ENCODE measurements at regions not wholly inside any gene's neighbourhood (a gene's known extent, or its start where the extent isn't known, plus 50 kb on each side); places are given as distances from the start of the nearest gene placed in this dataset.

DNA sequence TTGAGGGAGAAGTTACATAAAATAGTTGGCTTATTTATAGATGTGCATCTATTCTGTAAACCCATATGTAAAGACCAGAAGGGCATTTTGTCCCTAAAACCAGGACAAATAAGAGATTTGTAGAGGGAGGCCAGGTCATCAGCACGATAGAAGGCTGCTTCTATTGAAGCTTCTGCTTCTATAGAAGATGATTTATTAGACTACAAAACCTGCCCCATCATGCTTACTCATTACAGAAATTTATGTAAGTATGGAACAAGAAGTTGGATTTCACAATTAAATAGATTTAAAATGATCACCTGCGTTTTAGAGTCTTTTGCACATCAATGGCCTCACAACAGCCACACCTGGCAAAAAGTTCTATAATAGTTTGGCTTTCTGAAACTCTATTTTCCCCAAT, 183.5 kb downstream of the DUSP10 start:
- no peaks in the 10 kb centered on the region for H3K36me3 ChIP-seq (ENCODE audit: low read depth, low read length)
- H3K9me2 ChIP-seq (replicated peaks; ENCODE audit: low read length) = no peaks in the 10 kb centered on the region
- H3K27ac ChIP-seq (ENCODE audit: low read length) = no peak overlapping the region
- H3F3A ChIP-seq (ENCODE audit: low read length, unreplicated experiment) = no peaks in the 10 kb centered on the region
- DNase-seq = no peak
- CTCF ChIA-PET = no interaction called here
- TF ChIP-seq EZH2phosphoT487 (IDR thresholded peaks at IDR 0.05; ENCODE audit: borderline replicate concordance, low read length) = no peak
- TF ChIP-seq, protein P1, sequence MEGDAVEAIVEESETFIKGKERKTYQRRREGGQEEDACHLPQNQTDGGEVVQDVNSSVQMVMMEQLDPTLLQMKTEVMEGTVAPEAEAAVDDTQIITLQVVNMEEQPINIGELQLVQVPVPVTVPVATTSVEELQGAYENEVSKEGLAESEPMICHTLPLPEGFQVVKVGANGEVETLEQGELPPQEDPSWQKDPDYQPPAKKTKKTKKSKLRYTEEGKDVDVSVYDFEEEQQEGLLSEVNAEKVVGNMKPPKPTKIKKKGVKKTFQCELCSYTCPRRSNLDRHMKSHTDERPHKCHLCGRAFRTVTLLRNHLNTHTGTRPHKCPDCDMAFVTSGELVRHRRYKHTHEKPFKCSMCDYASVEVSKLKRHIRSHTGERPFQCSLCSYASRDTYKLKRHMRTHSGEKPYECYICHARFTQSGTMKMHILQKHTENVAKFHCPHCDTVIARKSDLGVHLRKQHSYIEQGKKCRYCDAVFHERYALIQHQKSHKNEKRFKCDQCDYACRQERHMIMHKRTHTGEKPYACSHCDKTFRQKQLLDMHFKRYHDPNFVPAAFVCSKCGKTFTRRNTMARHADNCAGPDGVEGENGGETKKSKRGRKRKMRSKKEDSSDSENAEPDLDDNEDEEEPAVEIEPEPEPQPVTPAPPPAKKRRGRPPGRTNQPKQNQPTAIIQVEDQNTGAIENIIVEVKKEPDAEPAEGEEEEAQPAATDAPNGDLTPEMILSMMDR (conservative IDR thresholded peaks at IDR 0.05; ENCODE audit: low read depth, low read length) = no peak
- TF ChIP-seq EZH2 (IDR thresholded peaks at IDR 0.05; ENCODE audit: low read length, unreplicated experiment) = no peak
- no peak overlapping the region for H3K9ac ChIP-seq (ENCODE audit: low read length)
- H3K9me3 ChIP-seq (ENCODE audit: low read length) = no peaks in the 10 kb centered on the region
- H2AFZ ChIP-seq (ENCODE audit: low read length) = no peak overlapping the region
- no peaks in the 10 kb centered on the region for H3K27me3 ChIP-seq (ENCODE audit: low read length)
- intact Hi-C loops (cut with micrococcal nuclease) = no loop called here
- BruUV-seq (replicated peaks) = no TSS peak
- no peak for ATAC-seq
- no peak overlapping the region for H3K4me3 ChIP-seq (ENCODE audit: low read length)
- POLR2A ChIA-PET (ENCODE audit: unreplicated experiment) = no interaction called here
- H3K4me2 ChIP-seq (ENCODE audit: low read length) = no peak overlapping the region
- H3K4me1 ChIP-seq (ENCODE audit: insufficient read depth, low read length) = peaks cover 8% of the 10 kb centered on the region
- H4K20me1 ChIP-seq (ENCODE audit: low read length) = no peaks in the 10 kb centered on the region
- no peaks in the 10 kb centered on the region for H3K79me2 ChIP-seq (ENCODE audit: low read length)

DNA sequence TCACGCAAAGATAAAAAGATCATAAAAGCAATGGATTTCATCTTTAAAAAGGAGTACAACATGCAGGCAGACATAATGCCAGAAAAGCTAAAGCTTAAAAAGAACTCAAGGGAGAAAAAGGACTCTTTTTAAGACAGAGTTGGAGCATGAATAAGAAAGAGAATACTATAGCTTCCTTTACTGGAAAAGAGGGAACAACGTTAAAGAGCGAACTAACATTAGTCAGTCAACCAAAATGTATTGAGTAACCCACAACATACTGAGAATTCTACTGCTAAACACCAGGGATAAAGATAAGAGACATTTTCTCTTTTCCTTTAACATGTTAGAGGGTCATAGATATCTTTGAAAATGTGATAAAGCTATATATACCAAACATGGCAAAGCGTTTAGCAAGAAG, 182.0 kb downstream of the DUSP10 start:
- CTCF ChIA-PET = no interaction called here

More for the DNA sequence above, 182.0 kb downstream of the DUSP10 start:
- Histone ChIP-seq H3K79me2 (ENCODE audit: low read length) (no peaks in the 10 kb centered on the region), H3K9me3 (ENCODE audit: low read length) (no peaks in the 10 kb centered on the region), H3K9ac (ENCODE audit: low read length) (no peak overlapping the region), H3F3A (ENCODE audit: low read length, unreplicated experiment) (no peaks in the 10 kb centered on the region), H3K9me2 (replicated peaks; ENCODE audit: low read length) (no peaks in the 10 kb centered on the region), H3K27ac (ENCODE audit: low read length) (no peak overlapping the region), H4K20me1 (ENCODE audit: low read length) (no peaks in the 10 kb centered on the region), H3K4me2 (ENCODE audit: low read length) (no peak overlapping the region), H3K27me3 (ENCODE audit: low read length) (no peaks in the 10 kb centered on the region), H3K4me3 (ENCODE audit: low read length) (no peak overlapping the region), H2AFZ (ENCODE audit: low read length) (no peak overlapping the region), H3K36me3 (ENCODE audit: low read depth, low read length) (no peaks in the 10 kb centered on the region), H3K4me1 (ENCODE audit: insufficient read depth, low read length) (peaks cover 8% of the 10 kb centered on the region)
- DNase-seq (no peak), ATAC-seq (no peak)
- intact Hi-C loops (cut with micrococcal nuclease) = no loop called here
- POLR2A ChIA-PET (ENCODE audit: unreplicated experiment) = no interaction called here
- BruUV-seq (replicated peaks) = no TSS peak
- TF ChIP-seq EZH2 (IDR thresholded peaks at IDR 0.05; ENCODE audit: low read length, unreplicated experiment) (no peak), EZH2phosphoT487 (IDR thresholded peaks at IDR 0.05; ENCODE audit: borderline replicate concordance, low read length) (no peak)
- TF ChIP-seq, protein P1 (conservative IDR thresholded peaks at IDR 0.05; ENCODE audit: low read depth, low read length) = no peak

Measured in PC-3 (cell line).